PFSK-1 (cell line): ENCODE measurements at regions not wholly inside any gene's neighbourhood (a gene's known extent, or its start where the extent isn't known, plus 50 kb on each side); places are given as distances from the start of the nearest gene placed in this dataset.

Experiments used
- FOXP2 ChIP-seq: optimal IDR thresholded peaks from 2 replicates; pipeline ENCODE3; 2011; ENCODE audit warnings: borderline replicate concordance, control low read depth, inconsistent platforms; ENCODE audit not compliant: insufficient read depth; ENCODE audit errors: extremely low read length, extremely low read depth
- POLR2AphosphoS5 ChIP-seq: IDR thresholded peaks from 2 replicates; pipeline ENCODE4 v1.6.1; 2012; ENCODE audit warnings: low read depth, mild to moderate bottlenecking, control low read depth, low read length, moderate library complexity
- REST ChIP-seq, 2 experiments: IDR thresholded peaks; 2 replicates each; pipeline versions ENCODE4 v1.6.1 to v1.8.0; 2011 to 2012; ENCODE audit warnings: low read depth in 2 of 2, low read length in 2 of 2, control low read depth in 1 of 2, inconsistent platforms in 1 of 2, mild to moderate bottlenecking in 1 of 2, moderate library complexity in 1 of 2; ENCODE audit not compliant: insufficient read depth in 1 of 2
- SIN3A ChIP-seq: IDR thresholded peaks from 2 replicates; pipeline ENCODE4 v1.6.1; 2012; ENCODE audit warnings: mild to moderate bottlenecking, low read length, moderate library complexity, borderline replicate concordance; ENCODE audit not compliant: insufficient read depth
- TAF1 ChIP-seq: IDR thresholded peaks from 2 replicates; pipeline ENCODE4 v1.6.1; 2012; ENCODE audit warnings: low read length, control low read depth, borderline replicate concordance; ENCODE audit not compliant: insufficient read depth

- no peak for TF ChIP-seq REST (IDR thresholded peaks at IDR 0.05; ENCODE audit: insufficient read depth in 1 of 2, low read depth in 2 of 2, low read length in 2 of 2)
- no peak for TF ChIP-seq SIN3A
- no peak for TF ChIP-seq FOXP2
- no peak for TF ChIP-seq TAF1
- TF ChIP-seq POLR2AphosphoS5: no peak
Measured at GRCh38 chr9:107952773-107953172, 463.2 kb upstream of the KLF4 start.

- TF ChIP-seq FOXP2 (no peak), SIN3A (no peak), TAF1 (no peak), POLR2AphosphoS5 (no peak), REST (IDR thresholded peaks at IDR 0.05; ENCODE audit: insufficient read depth in 1 of 2, low read depth in 2 of 2, low read length in 2 of 2) (no peak)
Measured at GRCh38 chr9:107951511-107951910, 461.9 kb upstream of the KLF4 start.

GRCh38 chr9:107949061-107949460 is 459.5 kb upstream of the KLF4 start:
- no peak for TF ChIP-seq FOXP2
- TF ChIP-seq SIN3A: no peak
- TF ChIP-seq REST (IDR thresholded peaks at IDR 0.05; ENCODE audit: insufficient read depth in 1 of 2, low read depth in 2 of 2, low read length in 2 of 2): no peak
- no peak for TF ChIP-seq POLR2AphosphoS5
- no peak for TF ChIP-seq TAF1

- TF ChIP-seq FOXP2 (no peak), POLR2AphosphoS5 (no peak), TAF1 (no peak)
Measured at GRCh38 chr9:107948601-107949000, 459.0 kb upstream of the KLF4 start.

- no peak for TF ChIP-seq POLR2AphosphoS5
Measured at GRCh38 chr9:107948086-107948485, 458.5 kb upstream of the KLF4 start.

GRCh38 chr9:107946364-107947141 is 457.0 kb upstream of the KLF4 start:
- no peak for TF ChIP-seq SIN3A

GRCh38 chr9:107945961-107946360 is 456.4 kb upstream of the KLF4 start:
- TF ChIP-seq SIN3A (no peak), POLR2AphosphoS5 (no peak), REST (IDR thresholded peaks at IDR 0.05; ENCODE audit: insufficient read depth in 1 of 2, low read depth in 2 of 2, low read length in 2 of 2) (no peak), TAF1 (no peak), FOXP2 (no peak)
